ENCODE measurements at regions not wholly inside any gene's neighbourhood (a gene's known extent, or its start where the extent isn't known, plus 50 kb on each side); places are given as distances from the start of the nearest gene placed in this dataset.
"Not testable (repeated sequence)": the region's sequence is repeated elsewhere in the genome, so short reads cannot be mapped to it uniquely, and the experiment has no call there.

GRCh38 chr12:114820796-114821195 is 136.8 kb upstream of the TBX3 start:
- no peak for ATAC-seq
- Mint-ChIP-seq H3K9me3 (peaks cover 0 to 5% (median 0%) of the 10 kb centered on the region in 9 donors), H3K4me3 (no peak overlapping the region), H3K27ac (no peak overlapping the region), H3K4me1 (no peaks in the 10 kb centered on the region), H3K36me3 (no peaks in the 10 kb centered on the region), H3K27me3 (peaks cover 0 to 9% (median 5%) of the 10 kb centered on the region in 5 donors)
- no peak for DNase-seq
- POLR2A ChIA-PET, result no interaction called here

- no peak for ATAC-seq
- Mint-ChIP-seq H3K27ac (peak overlapping the region in 1 of 10 donors; percentile 56), H3K4me3 (no peak overlapping the region), H3K4me1 (peaks cover 2 to 7% (median 4%) of the 10 kb centered on the region in 4 donors), H3K27me3 (peaks cover 2 to 33% (median 5%) of the 10 kb centered on the region in 5 donors), H3K9me3 (peaks cover 0 to 8% (median 0%) of the 10 kb centered on the region in 9 donors), H3K36me3 (no peaks in the 10 kb centered on the region)
- POLR2A ChIA-PET, result no interaction called here
- no peak for DNase-seq
These were observed 133.8 kb upstream of the TBX3 start for GRCh38 chr12:114817571-114818425.

GRCh38 chr12:114815026-114815795 is 131.2 kb upstream of the TBX3 start:
- H3K27ac Mint-ChIP-seq, result no peak overlapping the region
- POLR2A ChIA-PET, result no interaction called here

DNA sequence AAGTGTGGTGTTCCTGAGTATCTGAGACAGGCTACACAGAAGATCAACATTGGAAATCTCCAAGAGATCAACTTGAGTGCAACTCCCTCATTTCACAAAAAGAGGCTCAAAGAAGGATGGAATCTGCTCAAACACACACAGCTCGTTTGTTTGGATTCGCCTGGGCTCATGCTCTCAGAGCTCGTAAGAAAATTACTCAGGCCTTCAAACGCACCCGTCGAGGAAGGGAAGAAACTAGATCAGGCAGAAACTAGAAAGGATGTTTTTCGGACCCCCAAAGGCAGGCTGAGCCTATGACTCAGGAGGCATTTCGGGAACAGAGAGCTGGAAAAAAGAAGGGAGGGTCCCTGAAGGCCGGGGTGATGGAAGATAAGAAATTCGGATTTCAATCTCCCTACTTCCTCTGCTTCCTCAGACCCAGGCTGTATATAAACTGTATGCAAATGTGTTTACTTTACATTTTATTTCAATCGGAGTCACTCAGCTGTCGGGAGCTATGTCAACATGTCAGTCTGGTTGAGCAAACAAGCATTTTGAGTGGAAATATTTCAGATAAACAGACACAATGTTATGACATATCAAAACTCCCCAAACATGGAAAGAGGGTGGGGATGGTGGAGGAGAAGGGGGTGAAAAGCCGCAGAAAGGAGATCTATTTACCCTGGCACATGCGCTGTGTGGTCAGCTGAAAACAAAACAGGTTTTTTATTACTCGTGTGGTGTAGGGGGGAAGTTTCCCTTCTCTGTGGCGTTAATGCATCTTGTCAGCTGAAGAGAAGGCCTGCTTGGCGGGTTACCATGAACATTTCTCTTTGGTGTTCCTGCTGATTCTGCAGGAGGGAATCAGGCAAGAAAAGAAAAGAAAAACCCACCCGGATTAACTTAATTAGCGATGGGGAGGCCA is 129.1 kb upstream of the TBX3 start:
- H3K27ac Mint-ChIP-seq, result no peak overlapping the region
- H3K4me3 Mint-ChIP-seq, result no peak overlapping the region
- POLR2A ChIA-PET, result no interaction called here
- H3K9me3 Mint-ChIP-seq, result peaks cover 0 to 13% (median 2%) of the 10 kb centered on the region in 9 donors
- ATAC-seq, result no peak
- H3K36me3 Mint-ChIP-seq, result no peaks in the 10 kb centered on the region
- peaks cover 2 to 13% (median 4%) of the 10 kb centered on the region in 4 donors for H3K4me1 Mint-ChIP-seq
- no peak for DNase-seq
- peaks cover 2 to 53% (median 9%) of the 10 kb centered on the region in 5 donors for H3K27me3 Mint-ChIP-seq

More at GRCh38 chr12:114815026-114815795, 131.2 kb upstream of the TBX3 start:
- DNase-seq, result no peak
- Mint-ChIP-seq H3K9me3 (peaks cover 0 to 13% (median 0%) of the 10 kb centered on the region in 9 donors), H3K4me3 (no peak overlapping the region), H3K4me1 (peaks cover 2 to 13% (median 4%) of the 10 kb centered on the region in 4 donors), H3K36me3 (no peaks in the 10 kb centered on the region), H3K27me3 (peaks cover 2 to 42% (median 6%) of the 10 kb centered on the region in 5 donors)
- ATAC-seq, result no peak

DNA sequence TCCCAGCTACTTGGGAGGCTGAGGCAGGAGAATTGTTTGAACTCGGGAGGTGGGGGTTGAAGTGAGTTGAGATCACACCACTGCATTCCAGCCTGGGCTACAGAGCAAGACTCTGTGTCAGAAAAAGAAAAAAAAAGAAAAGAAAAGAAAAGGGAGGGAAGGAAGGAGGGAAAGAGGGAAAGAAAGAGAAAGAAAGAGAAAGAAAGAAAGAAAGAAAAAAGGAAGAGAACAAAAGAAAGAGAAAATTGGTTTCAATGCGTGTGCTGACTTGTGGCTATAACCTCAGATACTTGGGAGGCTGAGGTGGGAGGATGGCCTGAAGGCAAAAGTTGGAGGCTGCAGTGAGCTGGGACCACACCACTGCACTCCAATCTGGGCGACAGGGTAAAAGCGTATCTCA is 128.4 kb upstream of the TBX3 start:
- DNase-seq, result no peak
- Mint-ChIP-seq H3K27me3 (peaks cover 2 to 60% (median 15%) of the 10 kb centered on the region in 5 donors), H3K4me1 (peaks cover 2 to 13% (median 4%) of the 10 kb centered on the region in 4 donors), H3K36me3 (no peaks in the 10 kb centered on the region), H3K4me3 (no peak overlapping the region), H3K9me3 (peaks cover 0 to 14% (median 1%) of the 10 kb centered on the region in 9 donors), H3K27ac (no peak overlapping the region)
- POLR2A ChIA-PET, result no interaction called here
- no peak for ATAC-seq

- peaks cover 0 to 13% (median 3%) of the 10 kb centered on the region in 9 donors for H3K9me3 Mint-ChIP-seq
- DNase-seq (no peak), ATAC-seq (no peak)
- POLR2A ChIA-PET, result no interaction called here
- peaks cover 2 to 13% (median 4%) of the 10 kb centered on the region in 4 donors for H3K4me1 Mint-ChIP-seq
- H3K4me3 Mint-ChIP-seq, result no peak overlapping the region
- no peaks in the 10 kb centered on the region for H3K36me3 Mint-ChIP-seq
- no peak overlapping the region for H3K27ac Mint-ChIP-seq
- peaks cover 0 to 40% (median 14%) of the 10 kb centered on the region in 5 donors for H3K27me3 Mint-ChIP-seq
These were observed 125.1 kb upstream of the TBX3 start for GRCh38 chr12:114809097-114809496.

DNA sequence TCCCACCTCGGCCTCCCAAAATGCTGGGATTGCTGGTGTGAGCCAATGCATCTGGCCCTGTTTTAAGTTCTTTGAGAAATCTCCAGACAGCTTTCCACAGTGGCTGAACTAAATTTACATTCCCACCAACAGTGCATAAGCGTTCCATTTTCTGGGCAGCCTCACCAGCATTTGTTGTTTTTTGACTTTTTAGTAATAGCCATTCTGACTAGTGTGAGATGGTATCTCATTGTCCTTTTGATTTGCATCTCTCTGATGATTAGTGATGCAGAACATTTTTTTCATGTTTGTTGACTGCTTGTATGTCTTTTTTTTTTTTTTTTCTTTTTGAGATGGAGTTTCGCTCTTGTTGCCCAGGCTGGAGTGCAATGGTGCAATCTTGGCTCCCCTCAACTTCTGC is 117.4 kb upstream of the TBX3 start:
- ATAC-seq, H3K4me1 Mint-ChIP-seq, H3K36me3 Mint-ChIP-seq, H3K27ac Mint-ChIP-seq, DNase-seq, H3K27me3 Mint-ChIP-seq, POLR2A ChIA-PET, H3K4me3 Mint-ChIP-seq: not testable (repeated sequence)
- peaks cover 0 to 11% (median 2%) of the 10 kb centered on the region in 9 donors for H3K9me3 Mint-ChIP-seq

DNA sequence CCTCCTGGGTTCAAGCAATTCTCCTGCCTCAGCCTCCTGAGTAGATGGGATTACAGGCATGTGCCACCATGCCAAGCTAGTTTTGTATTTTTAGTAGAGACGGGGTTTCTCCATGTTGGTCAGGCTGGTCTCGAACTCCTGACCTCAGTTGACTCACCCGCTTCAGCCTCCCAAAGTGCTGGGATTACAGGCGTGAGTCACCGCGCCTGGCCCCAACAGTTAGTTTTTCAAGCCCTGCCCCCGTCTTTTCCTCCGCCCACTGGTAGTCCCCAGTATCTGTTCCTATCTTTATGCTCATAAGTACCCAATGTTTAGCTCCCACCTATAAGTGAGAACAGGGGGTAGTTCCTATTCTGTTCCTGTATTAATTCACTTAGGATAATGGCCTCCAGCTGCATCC is 116.6 kb upstream of the TBX3 start:
- H3K27me3 Mint-ChIP-seq, H3K36me3 Mint-ChIP-seq, H3K27ac Mint-ChIP-seq, H3K4me3 Mint-ChIP-seq, POLR2A ChIA-PET, H3K4me1 Mint-ChIP-seq, ATAC-seq, DNase-seq: not testable (repeated sequence)
- peaks cover 0 to 11% (median 2%) of the 10 kb centered on the region in 9 donors for H3K9me3 Mint-ChIP-seq

- no peaks in the 10 kb centered on the region for H3K36me3 Mint-ChIP-seq
- no peak for ATAC-seq
- H3K4me3 Mint-ChIP-seq, result no peak overlapping the region
- H3K27ac Mint-ChIP-seq, result no peak overlapping the region
- H3K27me3 Mint-ChIP-seq, result peaks cover 0 to 9% (median 3%) of the 10 kb centered on the region in 5 donors
- peaks cover 0 to 10% (median 2%) of the 10 kb centered on the region in 9 donors for H3K9me3 Mint-ChIP-seq
- DNase-seq, result no peak
- no peaks in the 10 kb centered on the region for H3K4me1 Mint-ChIP-seq
- POLR2A ChIA-PET, result no interaction called here
These were observed 115.9 kb upstream of the TBX3 start for GRCh38 chr12:114799574-114800487.

- H3K9me3 Mint-ChIP-seq, result peaks cover 0 to 3% (median 0%) of the 10 kb centered on the region in 9 donors
- POLR2A ChIA-PET, result no interaction called here
- H3K36me3 Mint-ChIP-seq, result no peaks in the 10 kb centered on the region
- ATAC-seq (no peak), DNase-seq (no peak)
- H3K4me3 Mint-ChIP-seq, result no peak overlapping the region
- H3K27me3 Mint-ChIP-seq, result peaks cover 0 to 9% (median 0%) of the 10 kb centered on the region in 5 donors
- H3K4me1 Mint-ChIP-seq, result no peaks in the 10 kb centered on the region
- H3K27ac Mint-ChIP-seq, result no peak overlapping the region
These were observed 110.1 kb upstream of the TBX3 start for GRCh38 chr12:114794049-114794558.

GRCh38 chr12:114790276-114790675 is 106.3 kb upstream of the TBX3 start:
- ATAC-seq (no peak), DNase-seq (no peak)
- H3K27ac Mint-ChIP-seq, result no peak overlapping the region
- peaks cover 0 to 2% (median 0%) of the 10 kb centered on the region in 9 donors for H3K9me3 Mint-ChIP-seq
- no peaks in the 10 kb centered on the region for H3K4me1 Mint-ChIP-seq
- H3K36me3 Mint-ChIP-seq, result no peaks in the 10 kb centered on the region
- no peak overlapping the region for H3K4me3 Mint-ChIP-seq
- POLR2A ChIA-PET, result no interaction called here
- no peaks in the 10 kb centered on the region for H3K27me3 Mint-ChIP-seq
